RWPE2 (cell line): ENCODE measurements at regions not wholly inside any gene's neighbourhood (a gene's known extent, or its start where the extent isn't known, plus 50 kb on each side); places are given as distances from the start of the nearest gene placed in this dataset.

ENCODE experiments used
- ATAC-seq: fragments of 200-7000 bp; cut with Tn5 transposase; 3 replicates; pipeline ENCODE4 v1.9.1; 2021; ENCODE audit warnings: low read depth
- DNase-seq: peaks from one replicate; pipeline ENCODE4 v3.0.0-alpha.2; 2020; ENCODE audit warnings: low spot score
- H3K27ac ChIP-seq: fragments of 450-650 bp; 2 replicates; pipeline ENCODE4 v1.5.1; 2017; ENCODE audit warnings: mild to moderate bottlenecking; ENCODE audit not compliant: poor library complexity, severe bottlenecking
- H3K27me3 ChIP-seq: fragments of 250-450 bp; sonication (Bioruptor Pico); 2 replicates; pipeline ENCODE4 v1.5.1; 2021; ENCODE audit warnings: mild to moderate bottlenecking, moderate library complexity; ENCODE audit not compliant: insufficient read depth, poor library complexity, severe bottlenecking
- H3K36me3 ChIP-seq: fragments of 250-450 bp; sonication (Bioruptor Pico); 2 replicates; pipeline ENCODE4 v1.5.1; 2020; ENCODE audit warnings: low read depth, mild to moderate bottlenecking, moderate library complexity
- H3K4me1 ChIP-seq: fragments of 250-450 bp; sonication (Bioruptor Pico); 2 replicates; pipeline ENCODE4 v1.5.1; 2021; ENCODE audit warnings: mild to moderate bottlenecking, moderate library complexity; ENCODE audit not compliant: insufficient read depth, poor library complexity, severe bottlenecking
- H3K4me3 ChIP-seq: fragments of 250-450 bp; sonication (Bioruptor Pico); 2 replicates; pipeline ENCODE4 v1.5.1; 2021; ENCODE audit warnings: mild to moderate bottlenecking, moderate library complexity; ENCODE audit not compliant: severe bottlenecking
- H3K9me3 ChIP-seq: fragments of 250-450 bp; sonication (Bioruptor Pico); 2 replicates; pipeline ENCODE4 v1.5.1; 2021; ENCODE audit warnings: mild to moderate bottlenecking, moderate library complexity; ENCODE audit not compliant: severe bottlenecking
- CTCF ChIP-seq: fragments of 450-650 bp; IDR thresholded peaks from one replicate; pipeline ENCODE4 v1.5.1; 2017; ENCODE audit warnings: mild to moderate bottlenecking, moderate library complexity; ENCODE audit not compliant: poor library complexity, severe bottlenecking

DNA sequence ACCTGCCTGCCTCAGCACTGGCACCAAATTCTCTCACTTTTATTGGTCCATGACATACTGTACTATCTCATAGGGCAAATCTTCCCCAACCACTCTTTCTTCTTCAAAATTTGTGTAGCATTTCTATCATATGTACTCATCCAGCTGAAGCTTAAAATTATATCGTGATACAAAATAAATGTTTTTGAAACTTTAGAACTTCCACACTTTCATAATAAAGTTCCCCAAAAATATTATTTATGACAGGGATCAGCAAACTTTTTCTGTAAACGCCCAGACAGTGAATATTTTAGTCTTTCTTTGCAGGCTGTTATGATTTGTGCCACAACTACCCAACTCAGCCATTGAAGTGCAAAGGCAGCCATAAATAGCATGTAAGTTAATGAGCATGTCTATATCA, 76.2 kb upstream of the POU3F3 start:
- no peak for ATAC-seq
- no peak overlapping the region for H3K27ac ChIP-seq
- no peaks in the 10 kb centered on the region for H3K36me3 ChIP-seq
- no peaks in the 10 kb centered on the region for H3K4me1 ChIP-seq
- no peak for TF ChIP-seq CTCF
- no peak overlapping the region for H3K4me3 ChIP-seq
- DNase-seq: no peak
- peaks cover 6% of the 10 kb centered on the region for H3K27me3 ChIP-seq
- H3K9me3 ChIP-seq: no peaks in the 10 kb centered on the region

DNA sequence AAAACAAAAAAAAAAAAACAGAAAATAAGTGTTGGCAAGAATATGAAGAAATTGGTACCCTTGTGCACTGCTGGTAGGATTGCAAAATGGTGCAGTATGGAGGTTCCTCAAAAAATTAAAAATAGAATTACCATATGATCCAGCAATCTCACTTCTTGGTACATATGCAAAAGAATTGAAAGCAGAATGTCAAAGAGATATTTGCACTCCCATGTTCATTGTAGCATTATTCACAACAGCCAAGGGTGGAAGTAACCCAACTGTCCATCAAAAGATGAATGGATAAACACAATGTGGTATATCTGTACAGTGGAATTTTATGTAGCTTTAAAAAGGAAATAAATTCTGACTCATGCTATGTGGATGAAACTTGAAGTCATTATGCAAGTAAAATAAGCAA, 72.8 kb upstream of the POU3F3 start:
- TF ChIP-seq CTCF: no peak
- Histone ChIP-seq H3K9me3 (no peaks in the 10 kb centered on the region), H3K27me3 (peaks cover 6% of the 10 kb centered on the region), H3K4me3 (no peak overlapping the region), H3K4me1 (no peaks in the 10 kb centered on the region), H3K27ac (no peak overlapping the region), H3K36me3 (no peaks in the 10 kb centered on the region)
- ATAC-seq: no peak
- DNase-seq: no peak

GRCh38 chr2:104784264-104784663, 69.7 kb upstream of the POU3F3 start:
- DNase-seq (no peak), ATAC-seq (no peak)
- Histone ChIP-seq H3K36me3 (no peaks in the 10 kb centered on the region), H3K27ac (no peak overlapping the region), H3K4me1 (no peaks in the 10 kb centered on the region), H3K9me3 (no peaks in the 10 kb centered on the region), H3K4me3 (no peak overlapping the region), H3K27me3 (peaks cover 23% of the 10 kb centered on the region)
- no peak for TF ChIP-seq CTCF

DNA sequence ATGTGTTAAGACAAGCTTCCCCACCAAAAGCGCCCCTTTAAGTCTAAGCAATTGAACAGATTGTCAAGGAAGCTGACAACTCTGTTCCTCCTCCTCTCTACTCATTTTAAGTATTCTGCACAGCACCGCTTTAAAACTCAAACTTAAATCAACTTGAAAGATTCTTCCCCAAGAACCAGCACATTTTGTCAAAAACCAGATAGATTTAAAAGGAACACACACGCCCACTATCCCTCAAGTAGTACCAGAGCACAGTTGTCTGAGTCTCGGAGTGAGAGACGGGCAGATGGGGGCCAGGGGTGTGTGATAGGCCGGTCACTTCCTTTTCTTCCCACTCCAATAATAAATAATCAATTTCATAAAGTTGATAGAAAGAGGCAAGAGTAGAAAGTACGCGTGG, 67.7 kb upstream of the POU3F3 start:
- H3K27me3 ChIP-seq: peaks cover 34% of the 10 kb centered on the region
- DNase-seq: no peak
- no peak for TF ChIP-seq CTCF

GRCh38 chr2:104786821-104787220, 67.1 kb upstream of the POU3F3 start:
- ATAC-seq (no peak), DNase-seq (no peak)
- H3K27ac ChIP-seq: no peak overlapping the region
- H3K36me3 ChIP-seq: no peaks in the 10 kb centered on the region
- no peak overlapping the region for H3K4me3 ChIP-seq
- peaks cover 34% of the 10 kb centered on the region for H3K27me3 ChIP-seq
- no peak for TF ChIP-seq CTCF
- no peaks in the 10 kb centered on the region for H3K9me3 ChIP-seq
- H3K4me1 ChIP-seq: no peaks in the 10 kb centered on the region

More for the DNA sequence above, 67.7 kb upstream of the POU3F3 start:
- H3K27ac ChIP-seq: no peak overlapping the region
- H3K4me3 ChIP-seq: no peak overlapping the region
- H3K36me3 ChIP-seq: no peaks in the 10 kb centered on the region
- no peaks in the 10 kb centered on the region for H3K9me3 ChIP-seq
- ATAC-seq: no peak
- H3K4me1 ChIP-seq: no peaks in the 10 kb centered on the region
